SKM-1 (cell line): ENCODE measurements at regions not wholly inside any gene's neighbourhood (a gene's known extent, or its start where the extent isn't known, plus 50 kb on each side); places are given as distances from the start of the nearest gene placed in this dataset.
"Not testable (repeated sequence)": the region's sequence is repeated elsewhere in the genome, so short reads cannot be mapped to it uniquely, and the experiment has no call there.

Source experiments
- DNase-seq: peaks from one replicate; lab custom pipeline; 2025; ENCODE audit not compliant: unreplicated experiment; lab: John Stamatoyannopoulos, UW

GRCh38 chr19:30846102-30846501 lies 473.9 kb downstream of the ZNF536 start:
- DNase-seq: no peak

- DNase-seq: no peak
These were observed 470.7 kb downstream of the ZNF536 start for GRCh38 chr19:30842926-30843325.

GRCh38 chr19:30841934-30842333 lies 469.8 kb downstream of the ZNF536 start:
- DNase-seq: no peak

GRCh38 chr19:30830875-30831274 lies 458.7 kb downstream of the ZNF536 start:
- no peak for DNase-seq

- DNase-seq: not testable (repeated sequence)
These were observed 453.3 kb downstream of the ZNF536 start for GRCh38 chr19:30825505-30825904.

- DNase-seq: no peak
These were observed 452.6 kb downstream of the ZNF536 start for GRCh38 chr19:30824809-30825208.

- DNase-seq: no peak
These were observed 445.9 kb downstream of the ZNF536 start for GRCh38 chr19:30817965-30818567.

- no peak for DNase-seq
These were observed 445.0 kb downstream of the ZNF536 start for GRCh38 chr19:30817197-30817596.

GRCh38 chr19:30815889-30816580 lies 443.9 kb downstream of the ZNF536 start:
- DNase-seq: no peak

- DNase-seq: no peak
These were observed 440.0 kb downstream of the ZNF536 start for GRCh38 chr19:30812099-30812678.

GRCh38 chr19:30811397-30812098 lies 439.4 kb downstream of the ZNF536 start:
- no peak for DNase-seq

GRCh38 chr19:30810726-30811125 lies 438.5 kb downstream of the ZNF536 start:
- peak; percentile 4 for DNase-seq

- no peak for DNase-seq
These were observed 435.1 kb downstream of the ZNF536 start for GRCh38 chr19:30807278-30807677.

GRCh38 chr19:30806311-30806710 lies 434.1 kb downstream of the ZNF536 start:
- DNase-seq: no peak

GRCh38 chr19:30804751-30805150 lies 432.6 kb downstream of the ZNF536 start:
- DNase-seq: no peak

- DNase-seq: not testable (repeated sequence)
These were observed 432.1 kb downstream of the ZNF536 start for GRCh38 chr19:30804333-30804732.

- DNase-seq: no peak
These were observed 430.3 kb downstream of the ZNF536 start for GRCh38 chr19:30802424-30803013.

GRCh38 chr19:30799865-30800755 lies 427.9 kb downstream of the ZNF536 start:
- no peak for DNase-seq

GRCh38 chr19:30795727-30796126 lies 423.5 kb downstream of the ZNF536 start:
- no peak for DNase-seq
